RWPE2 (cell line): ENCODE measurements at regions not wholly inside any gene's neighbourhood (a gene's known extent, or its start where the extent isn't known, plus 50 kb on each side); places are given as distances from the start of the nearest gene placed in this dataset.

Experiments
- ATAC-seq: fragments of 200-7000 bp; cut with Tn5 transposase; 3 replicates; pipeline ENCODE4 v1.9.1; 2021; ENCODE audit warnings: low read depth
- DNase-seq: peaks from one replicate; pipeline ENCODE4 v3.0.0-alpha.2; 2020; ENCODE audit warnings: low spot score
- H3K27ac ChIP-seq: fragments of 450-650 bp; 2 replicates; pipeline ENCODE4 v1.5.1; 2017; ENCODE audit warnings: mild to moderate bottlenecking; ENCODE audit not compliant: poor library complexity, severe bottlenecking
- H3K27me3 ChIP-seq: fragments of 250-450 bp; sonication (Bioruptor Pico); 2 replicates; pipeline ENCODE4 v1.5.1; 2021; ENCODE audit warnings: mild to moderate bottlenecking, moderate library complexity; ENCODE audit not compliant: insufficient read depth, poor library complexity, severe bottlenecking
- H3K36me3 ChIP-seq: fragments of 250-450 bp; sonication (Bioruptor Pico); 2 replicates; pipeline ENCODE4 v1.5.1; 2020; ENCODE audit warnings: low read depth, mild to moderate bottlenecking, moderate library complexity
- H3K4me1 ChIP-seq: fragments of 250-450 bp; sonication (Bioruptor Pico); 2 replicates; pipeline ENCODE4 v1.5.1; 2021; ENCODE audit warnings: mild to moderate bottlenecking, moderate library complexity; ENCODE audit not compliant: insufficient read depth, poor library complexity, severe bottlenecking
- H3K4me3 ChIP-seq: fragments of 250-450 bp; sonication (Bioruptor Pico); 2 replicates; pipeline ENCODE4 v1.5.1; 2021; ENCODE audit warnings: mild to moderate bottlenecking, moderate library complexity; ENCODE audit not compliant: severe bottlenecking
- H3K9me3 ChIP-seq: fragments of 250-450 bp; sonication (Bioruptor Pico); 2 replicates; pipeline ENCODE4 v1.5.1; 2021; ENCODE audit warnings: mild to moderate bottlenecking, moderate library complexity; ENCODE audit not compliant: severe bottlenecking
- CTCF ChIP-seq: fragments of 450-650 bp; IDR thresholded peaks from one replicate; pipeline ENCODE4 v1.5.1; 2017; ENCODE audit warnings: mild to moderate bottlenecking, moderate library complexity; ENCODE audit not compliant: poor library complexity, severe bottlenecking

- no peaks in the 10 kb centered on the region for H3K36me3 ChIP-seq
- H3K27me3 ChIP-seq, result no peaks in the 10 kb centered on the region
- no peak for DNase-seq
- no peak for ATAC-seq
- H3K9me3 ChIP-seq, result no peaks in the 10 kb centered on the region
- no peak for TF ChIP-seq CTCF
- H3K27ac ChIP-seq, result no peak overlapping the region
- H3K4me3 ChIP-seq, result no peak overlapping the region
- no peaks in the 10 kb centered on the region for H3K4me1 ChIP-seq
Observed at GRCh38 chr1:227378181-227378580, 59.9 kb upstream of the CDC42BPA start.

GRCh38 chr1:227374846-227375245 is 56.6 kb upstream of the CDC42BPA start:
- no peaks in the 10 kb centered on the region for H3K27me3 ChIP-seq

GRCh38 chr1:227372726-227373130 is 54.4 kb upstream of the CDC42BPA start:
- no peak for TF ChIP-seq CTCF
- no peak for DNase-seq
- Histone ChIP-seq H3K4me1 (peaks cover 7% of the 10 kb centered on the region), H3K27me3 (no peaks in the 10 kb centered on the region), H3K36me3 (no peaks in the 10 kb centered on the region), H3K9me3 (no peaks in the 10 kb centered on the region), H3K27ac (no peak overlapping the region), H3K4me3 (no peak overlapping the region)
- ATAC-seq, result peak; percentile 56; the same call in 1 of the 3 replicates

More at GRCh38 chr1:227374846-227375245, 56.6 kb upstream of the CDC42BPA start:
- H3K4me3 ChIP-seq, result no peak overlapping the region
- H3K27ac ChIP-seq, result no peak overlapping the region
- ATAC-seq, result no peak
- H3K4me1 ChIP-seq, result peaks cover 7% of the 10 kb centered on the region
- H3K9me3 ChIP-seq, result no peaks in the 10 kb centered on the region
- H3K36me3 ChIP-seq, result no peaks in the 10 kb centered on the region
- no peak for DNase-seq
- TF ChIP-seq CTCF, result no peak

GRCh38 chr1:227370533-227371254 is 52.4 kb upstream of the CDC42BPA start:
- Histone ChIP-seq H3K27me3 (no peaks in the 10 kb centered on the region), H3K9me3 (no peaks in the 10 kb centered on the region), H3K36me3 (no peaks in the 10 kb centered on the region), H3K4me1 (peaks cover 7% of the 10 kb centered on the region), H3K4me3 (no peak overlapping the region), H3K27ac (no peak overlapping the region)
- DNase-seq (no peak), ATAC-seq (peak; percentile 57; the same call in 1 of the 3 replicates)
- TF ChIP-seq CTCF, result no peak

- H3K4me1 ChIP-seq, result peaks cover 7% of the 10 kb centered on the region
- no peak overlapping the region for H3K4me3 ChIP-seq
- H3K27me3 ChIP-seq, result no peaks in the 10 kb centered on the region
- no peak for ATAC-seq
- H3K36me3 ChIP-seq, result no peaks in the 10 kb centered on the region
- no peak for TF ChIP-seq CTCF
- H3K27ac ChIP-seq, result no peak overlapping the region
- DNase-seq, result no peak
- H3K9me3 ChIP-seq, result no peaks in the 10 kb centered on the region
Observed at GRCh38 chr1:227369102-227369760, 50.9 kb upstream of the CDC42BPA start.
